ENCODE measurements at regions not wholly inside any gene's neighbourhood (a gene's known extent, or its start where the extent isn't known, plus 50 kb on each side); places are given as distances from the start of the nearest gene placed in this dataset.

DNA sequence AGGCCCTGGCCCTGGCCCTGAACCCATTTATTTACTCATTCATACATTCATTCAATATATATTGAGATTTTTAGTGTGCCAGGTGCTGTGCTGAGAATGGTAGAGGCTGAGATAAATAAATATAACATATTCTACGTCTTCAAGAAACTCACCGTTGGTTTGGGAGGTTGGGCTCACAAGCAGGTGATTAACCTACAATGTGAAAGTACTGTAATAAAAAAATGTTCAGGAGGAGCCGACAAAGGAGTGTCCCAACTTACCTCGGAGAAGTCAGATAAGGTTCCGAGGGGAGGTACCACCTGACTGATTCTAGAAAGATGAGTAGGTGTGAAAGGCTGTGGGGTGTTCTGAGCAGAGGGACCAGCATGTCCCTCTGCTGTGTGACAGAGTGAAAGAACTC lies 479.6 kb upstream of the KLF4 start:
- DNase-seq = no peak

DNA sequence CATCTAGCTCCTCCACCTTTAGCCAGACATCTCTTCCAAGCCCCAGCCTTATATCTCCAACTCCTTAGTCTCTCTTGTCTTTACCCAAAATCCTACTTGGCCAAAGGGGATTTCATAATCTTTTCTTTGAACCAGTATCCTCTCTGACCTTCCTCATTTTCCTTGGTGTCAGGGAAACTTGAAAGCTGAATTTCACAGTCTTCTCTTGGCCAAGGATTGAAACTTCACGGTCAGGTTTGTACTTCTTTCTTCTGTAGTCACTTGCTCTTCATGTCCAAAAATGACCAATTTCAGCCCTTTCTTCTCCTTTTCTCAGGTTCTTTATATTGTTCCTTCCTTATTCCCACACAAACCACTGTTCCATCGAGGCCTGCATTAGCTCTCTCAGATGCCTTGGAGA lies 473.7 kb upstream of the KLF4 start:
- DNase-seq = no peak

DNA sequence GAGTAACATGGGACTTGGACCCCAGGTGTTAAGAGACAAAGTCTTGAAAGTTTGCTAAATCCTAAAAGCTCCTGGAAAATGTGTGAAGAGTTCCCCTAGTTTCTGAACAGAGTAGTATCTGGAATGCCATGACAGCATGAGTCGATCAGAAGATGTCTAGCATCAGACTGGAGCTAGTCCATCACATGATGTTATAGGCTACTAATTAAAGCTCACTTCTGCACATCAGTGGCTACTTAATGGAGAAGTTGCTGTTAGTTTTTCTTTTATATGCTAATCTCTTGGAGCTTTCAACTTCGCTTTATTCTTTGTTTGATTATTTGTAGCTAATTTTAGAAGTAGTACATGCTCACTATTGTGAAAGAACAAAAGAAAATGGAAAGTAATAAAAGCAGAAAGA lies 471.3 kb upstream of the KLF4 start:
- no peak for DNase-seq

DNA sequence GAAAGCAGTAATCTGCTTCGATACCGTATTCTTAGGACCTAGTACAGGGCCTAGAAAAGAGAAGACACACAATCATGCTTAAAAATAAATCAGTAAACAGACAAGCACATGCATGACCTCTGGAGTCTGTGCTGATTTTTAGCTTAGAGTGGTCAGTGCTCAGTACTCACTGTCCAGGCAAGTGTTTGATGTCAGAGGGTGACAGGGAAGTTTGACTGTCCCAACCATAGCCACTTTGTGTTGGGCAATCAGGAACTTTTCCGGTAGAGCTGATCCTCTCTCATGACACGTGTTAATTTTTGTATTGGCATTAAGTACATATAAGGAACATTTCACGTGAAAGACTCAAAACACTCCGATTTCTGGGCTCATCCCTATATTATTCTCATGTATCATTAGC lies 464.7 kb upstream of the KLF4 start:
- no peak for DNase-seq

DNA sequence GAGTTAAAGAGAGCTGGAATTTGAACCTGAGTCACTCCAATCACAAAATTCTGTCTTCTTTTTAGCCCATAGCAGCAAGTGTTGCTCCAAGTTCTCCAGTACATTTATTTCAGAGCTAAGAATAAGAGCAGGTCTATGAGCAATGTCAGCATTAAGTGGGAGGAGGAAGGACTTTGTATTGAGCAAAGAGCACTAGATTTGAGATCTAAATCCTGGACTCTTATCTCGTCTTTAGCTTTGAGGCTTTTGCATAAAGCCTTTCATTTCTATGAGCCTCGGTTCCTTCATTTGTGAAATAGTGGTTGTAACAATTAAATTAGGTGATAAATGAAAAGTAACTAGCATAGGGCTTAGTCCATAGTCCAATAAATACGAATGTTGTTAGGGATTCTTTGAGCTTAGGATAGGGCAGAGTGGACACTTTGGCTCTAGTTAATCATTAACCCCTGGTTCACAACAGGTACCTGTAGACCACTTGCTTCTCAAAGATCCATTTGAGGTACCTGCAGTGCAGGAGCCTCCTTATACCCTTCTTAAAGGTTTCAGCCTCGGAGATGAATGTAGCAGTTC lies 464.1 kb upstream of the KLF4 start:
- no peak for DNase-seq

DNA sequence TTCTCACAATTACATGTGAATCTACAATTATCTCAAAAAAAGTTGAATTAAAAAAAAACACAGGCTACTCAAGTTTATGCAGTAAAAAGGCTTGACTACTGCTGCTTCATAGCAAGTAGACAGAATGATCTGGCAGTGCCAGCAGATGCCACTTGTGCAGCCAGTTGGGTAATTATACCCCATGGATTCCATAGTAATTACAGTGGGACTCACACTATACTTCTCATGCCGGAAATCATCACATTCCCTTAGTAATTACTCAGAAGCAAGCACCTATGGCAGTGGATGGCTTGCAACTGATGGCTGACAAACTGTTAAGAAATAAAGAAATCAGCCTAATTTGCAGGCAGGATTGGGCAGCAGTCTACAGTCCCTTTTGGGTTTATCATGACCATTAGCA lies 463.2 kb upstream of the KLF4 start:
- DNase-seq = no peak

DNA sequence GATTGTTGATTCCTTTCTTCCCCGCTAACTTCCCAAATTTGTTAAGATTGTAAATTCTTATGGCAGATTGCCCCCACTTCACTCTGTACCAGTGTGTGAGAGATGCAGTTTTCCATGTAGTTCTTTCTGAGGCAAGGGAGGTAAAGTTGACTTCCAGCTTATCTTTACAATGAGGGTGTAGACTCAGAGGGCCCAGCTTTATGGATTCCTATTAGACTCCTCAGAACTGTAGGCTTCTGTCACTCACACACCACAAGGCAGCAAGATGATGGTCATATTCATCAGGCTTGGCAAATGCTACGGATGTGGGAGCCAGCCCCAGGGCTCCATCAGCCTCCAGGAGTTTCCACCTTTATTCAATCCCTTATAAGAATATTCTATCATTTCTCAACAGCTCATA lies 461.9 kb upstream of the KLF4 start:
- DNase-seq = no peak

DNA sequence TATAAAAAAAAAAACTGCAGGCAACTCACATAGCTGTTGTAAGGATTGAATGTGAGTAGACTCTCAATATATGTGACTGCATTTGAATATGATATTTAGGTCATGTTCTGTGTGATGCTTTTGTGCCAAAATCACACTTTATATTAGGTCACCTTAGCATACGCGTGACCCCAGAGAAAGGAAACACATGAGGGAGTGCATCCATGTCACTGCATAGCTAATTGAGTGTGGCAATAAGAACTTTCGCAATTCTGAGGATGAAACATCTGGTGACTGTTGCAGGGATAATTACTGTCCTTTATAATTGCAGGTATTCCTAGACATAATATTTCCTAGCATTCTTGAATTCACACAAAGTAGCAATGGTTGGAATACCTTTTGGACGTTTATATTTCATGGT lies 459.5 kb upstream of the KLF4 start:
- no peak for DNase-seq

DNA sequence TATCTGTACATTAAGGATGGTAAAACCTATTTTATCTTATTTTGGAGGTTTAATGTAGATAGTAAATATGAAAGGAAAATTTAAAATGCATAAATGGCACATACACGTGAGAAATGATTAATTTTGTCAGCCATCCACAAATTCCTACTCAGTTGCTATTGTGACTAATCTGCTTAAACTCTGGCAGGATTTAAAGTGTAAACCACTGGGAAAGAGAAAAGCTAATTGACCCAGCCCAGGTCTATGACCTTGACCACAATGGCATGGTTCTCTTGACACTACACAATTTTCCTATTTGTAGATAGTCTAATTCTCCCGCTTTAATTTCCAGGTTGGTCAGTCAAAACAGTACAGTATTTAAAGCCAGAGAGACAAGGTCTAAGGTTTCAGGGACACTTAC lies 459.0 kb upstream of the KLF4 start:
- no peak for DNase-seq

DNA sequence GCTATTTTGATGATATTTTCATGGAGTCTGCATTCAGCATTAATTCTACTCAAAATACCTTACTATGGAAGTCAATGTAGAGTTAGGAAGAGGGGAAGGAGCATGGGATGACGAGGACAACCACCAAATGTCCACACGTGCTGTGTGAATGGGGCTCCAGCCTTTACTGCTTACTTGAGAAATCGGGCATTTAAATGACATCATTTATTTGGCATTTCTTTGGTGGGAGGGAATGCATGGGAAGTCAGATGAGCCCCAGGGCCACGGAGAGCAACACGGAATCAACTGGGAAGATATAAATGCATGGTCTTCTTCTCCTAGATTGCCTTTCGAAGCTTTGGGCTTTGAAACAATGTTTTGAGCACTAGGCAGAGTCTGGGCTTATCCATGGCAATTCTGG lies 458.5 kb upstream of the KLF4 start:
- no peak for DNase-seq

DNA sequence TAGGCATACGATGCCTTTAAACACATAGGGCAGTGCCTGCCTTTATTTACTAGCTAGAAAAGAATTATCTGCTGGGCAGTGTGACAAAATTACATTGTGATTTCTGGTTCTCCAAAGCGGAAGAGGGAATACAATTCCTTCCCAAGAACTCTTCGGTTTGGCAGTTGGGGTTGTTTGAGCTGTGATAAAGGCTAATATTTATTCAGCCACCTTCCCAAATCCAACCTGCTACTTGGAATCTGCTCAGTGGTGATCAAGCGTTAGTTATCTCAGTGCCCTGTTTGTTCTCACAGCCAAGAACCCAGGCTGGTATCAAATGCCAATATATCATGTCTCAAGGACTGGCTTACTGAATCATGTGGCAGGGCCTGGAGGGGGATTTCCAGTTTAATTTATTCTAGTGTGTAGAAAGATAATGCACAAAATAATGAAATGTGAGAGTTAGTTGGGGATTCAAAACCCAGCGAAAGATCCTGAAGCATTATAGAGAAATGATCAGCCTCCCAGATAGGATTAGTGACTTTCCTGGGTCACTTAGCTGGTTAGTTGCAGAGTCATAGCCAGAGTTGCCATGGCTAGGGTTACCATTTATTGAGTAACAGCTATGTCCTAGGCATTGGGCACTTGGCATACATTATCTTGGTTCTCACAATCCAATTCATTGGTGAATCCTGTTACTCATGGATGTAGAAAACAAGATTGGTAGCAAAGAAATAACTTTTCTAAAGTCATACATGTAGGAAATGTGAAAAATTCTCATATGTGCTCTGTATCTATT lies 457.0 kb upstream of the KLF4 start:
- DNase-seq = no peak

DNA sequence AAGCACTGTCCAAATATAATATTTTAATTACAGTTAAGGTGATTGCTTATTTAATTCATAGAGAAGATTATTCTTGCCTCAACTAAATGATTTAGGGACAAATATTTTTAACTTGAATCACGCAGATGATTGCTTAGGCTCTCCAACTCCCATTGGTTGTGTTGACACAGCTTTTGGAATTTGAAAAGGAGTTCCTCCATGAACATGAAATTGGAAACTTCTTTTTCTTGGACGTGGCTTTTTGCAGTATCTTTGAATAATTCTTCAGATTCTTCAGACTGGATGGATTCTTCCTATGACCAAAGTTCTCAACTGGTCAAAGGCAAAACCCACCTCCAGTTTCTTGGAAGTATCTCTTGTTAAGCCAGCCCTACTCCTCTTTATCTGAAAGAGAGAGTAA lies 456.4 kb upstream of the KLF4 start:
- DNase-seq = no peak

DNA sequence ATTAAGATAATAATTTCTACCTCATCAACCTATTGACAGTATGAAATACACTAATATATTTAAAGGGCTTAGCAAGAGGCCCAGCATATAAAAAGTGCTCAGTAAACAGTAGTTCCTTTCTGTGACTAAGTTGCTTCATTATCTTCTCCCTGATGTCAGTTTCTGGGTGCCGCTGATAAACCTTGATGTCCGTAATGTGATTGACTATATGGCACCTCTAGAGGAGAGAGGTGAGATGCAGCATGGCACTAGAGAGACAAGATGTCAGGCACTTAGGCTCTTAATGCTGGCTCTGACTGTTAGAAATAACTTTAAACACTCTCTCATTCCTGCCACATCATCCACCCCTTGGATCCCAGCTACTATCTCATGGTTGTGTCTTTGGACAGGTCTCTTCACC lies 455.9 kb upstream of the KLF4 start:
- no peak for DNase-seq

DNA sequence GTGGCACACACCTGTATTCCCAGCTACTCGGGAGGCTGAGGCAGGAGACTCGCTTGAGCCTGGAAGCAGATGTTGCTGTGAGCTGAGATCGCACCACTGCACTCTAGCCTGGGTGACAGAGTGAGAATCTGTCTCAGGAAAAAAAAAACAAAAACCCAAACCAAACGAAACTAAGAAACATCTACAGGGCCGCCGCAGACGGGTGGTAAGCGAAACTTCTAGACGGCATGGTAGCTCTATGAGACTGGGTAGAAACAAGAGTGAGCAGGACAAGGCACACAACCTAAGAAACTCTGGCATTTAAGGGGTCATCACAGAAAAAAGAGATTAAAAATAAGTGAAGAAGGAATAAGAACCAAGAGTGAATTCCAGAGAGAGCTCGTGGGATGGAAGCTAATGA lies 454.8 kb upstream of the KLF4 start:
- no peak for DNase-seq

DNA sequence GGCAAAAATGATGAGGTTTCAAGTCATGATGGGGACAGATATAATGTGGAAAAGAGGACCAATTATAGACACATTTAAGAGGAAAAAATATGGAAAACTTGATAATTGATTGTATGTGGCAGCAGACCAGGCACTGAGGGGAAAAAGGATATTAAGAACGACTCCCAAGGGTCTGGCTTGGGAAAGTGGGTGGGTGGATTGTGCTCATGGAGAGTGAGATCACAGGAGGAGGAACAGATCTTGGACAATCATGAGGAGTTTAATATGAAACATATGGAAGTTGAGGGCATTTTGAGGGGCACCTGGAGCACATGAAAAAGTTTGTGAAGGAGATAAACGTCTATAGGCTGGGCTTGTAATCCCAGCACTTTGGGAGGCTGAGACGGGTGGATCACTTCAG lies 454.3 kb upstream of the KLF4 start:
- no peak for DNase-seq

DNA sequence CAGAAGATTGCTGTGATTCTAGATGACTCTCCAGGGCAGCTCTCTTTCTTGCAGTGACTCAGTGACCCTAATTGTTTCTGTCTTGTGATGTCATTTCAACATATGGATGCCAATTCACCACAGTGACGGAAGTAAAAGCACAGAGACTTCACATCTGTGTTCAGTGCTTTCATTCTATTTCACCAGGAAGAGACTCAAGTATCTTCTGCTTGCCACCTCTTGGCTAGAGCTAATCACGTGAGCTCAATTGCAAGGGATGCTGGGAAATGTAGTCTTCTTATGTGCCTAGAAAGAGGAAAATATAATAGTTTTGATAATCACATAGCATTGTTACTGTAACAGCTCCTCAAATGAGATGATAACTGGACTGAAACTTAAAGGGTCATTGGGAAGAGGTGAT lies 453.3 kb upstream of the KLF4 start:
- no peak for DNase-seq

DNA sequence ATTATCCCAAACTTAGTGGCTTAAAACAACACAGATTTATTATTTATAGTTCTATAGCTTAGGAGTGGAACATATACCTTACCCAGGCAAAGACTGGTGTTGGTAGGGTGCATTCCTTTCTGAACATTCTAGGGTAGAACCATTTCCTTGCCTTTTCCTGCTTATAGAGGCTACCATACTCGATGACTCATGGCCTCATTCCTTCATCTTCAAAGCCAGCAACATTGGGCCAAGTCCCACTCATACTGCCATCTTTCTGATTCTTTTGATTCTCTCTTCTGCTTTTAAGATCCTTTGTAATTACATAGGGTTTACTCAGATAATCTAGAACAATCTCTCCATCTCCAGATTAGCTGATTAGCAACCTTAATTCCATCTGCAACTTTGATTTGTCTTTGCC lies 452.7 kb upstream of the KLF4 start:
- no peak for DNase-seq

DNA sequence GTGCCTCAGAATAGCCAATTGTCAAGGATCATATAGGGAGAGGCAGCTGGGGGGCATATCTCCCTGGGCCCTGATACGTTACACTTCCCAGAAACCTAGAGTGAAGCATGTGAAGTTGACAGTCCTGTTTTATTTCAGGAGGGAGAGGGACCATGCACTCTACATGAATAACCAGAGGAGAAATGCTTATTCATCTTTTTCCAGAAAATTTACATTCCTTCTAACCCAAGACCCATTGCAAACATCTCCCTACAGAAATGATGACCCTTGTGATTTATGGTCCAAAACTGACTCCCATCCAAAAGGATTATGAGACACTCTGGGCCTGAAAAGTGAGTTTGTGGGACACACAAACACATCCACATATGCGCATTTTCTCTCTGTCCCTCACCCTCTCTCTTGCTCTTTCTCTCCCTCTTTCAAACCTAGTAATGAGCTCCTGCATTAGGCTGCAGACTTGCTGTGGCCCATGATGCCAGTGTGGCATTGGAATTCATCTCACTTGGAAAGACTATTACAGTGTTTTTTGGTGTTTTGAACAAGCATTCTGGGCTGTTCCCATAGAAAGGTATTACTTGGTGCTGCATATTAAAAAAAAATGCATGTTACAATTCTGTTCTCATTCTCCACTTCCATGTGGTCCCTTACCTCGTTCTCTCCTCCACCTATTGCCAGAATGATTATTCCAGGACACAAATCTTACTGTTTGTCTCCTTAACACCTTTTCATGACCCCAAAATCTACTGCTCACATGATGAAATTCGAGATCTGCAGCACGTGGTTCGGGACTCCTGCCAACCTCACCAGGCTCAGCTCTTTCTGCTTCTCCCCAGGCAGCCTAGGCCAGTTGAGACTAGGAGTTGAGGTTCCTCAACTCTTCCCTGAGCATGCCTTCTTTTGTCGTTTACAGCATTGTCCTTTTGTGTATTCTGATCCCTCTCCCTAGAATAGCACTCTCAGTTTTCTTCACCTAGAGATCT lies 451.3 kb upstream of the KLF4 start:
- no peak for DNase-seq

DNA sequence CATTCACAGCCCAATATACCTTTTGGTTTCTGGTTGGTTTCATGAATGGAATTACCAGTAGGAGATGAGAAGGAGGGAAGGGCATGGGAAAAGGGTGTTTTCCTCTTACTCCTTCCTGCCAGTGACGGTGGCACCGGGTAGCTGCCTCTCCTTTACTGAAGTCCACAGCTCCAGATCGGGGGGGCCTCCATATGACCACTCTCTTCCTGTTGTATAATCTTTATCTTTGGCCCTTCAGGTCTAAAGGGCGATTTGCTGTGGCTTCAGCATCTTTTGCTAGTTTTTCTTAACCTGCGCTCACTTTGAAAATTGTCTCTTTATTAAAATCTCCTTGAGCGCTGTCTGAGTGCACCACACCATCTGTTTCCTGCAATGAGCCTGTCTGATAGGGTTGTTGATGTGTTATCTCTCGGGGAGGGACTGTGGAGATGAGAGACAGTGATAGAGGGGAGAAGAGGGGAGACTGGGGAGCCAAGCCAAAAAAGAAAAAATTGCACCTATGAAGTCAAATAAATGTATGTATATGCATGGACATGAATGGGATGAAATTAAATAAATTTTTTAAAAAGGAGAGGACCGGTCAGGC lies 449.3 kb upstream of the KLF4 start:
- DNase-seq = no peak

DNA sequence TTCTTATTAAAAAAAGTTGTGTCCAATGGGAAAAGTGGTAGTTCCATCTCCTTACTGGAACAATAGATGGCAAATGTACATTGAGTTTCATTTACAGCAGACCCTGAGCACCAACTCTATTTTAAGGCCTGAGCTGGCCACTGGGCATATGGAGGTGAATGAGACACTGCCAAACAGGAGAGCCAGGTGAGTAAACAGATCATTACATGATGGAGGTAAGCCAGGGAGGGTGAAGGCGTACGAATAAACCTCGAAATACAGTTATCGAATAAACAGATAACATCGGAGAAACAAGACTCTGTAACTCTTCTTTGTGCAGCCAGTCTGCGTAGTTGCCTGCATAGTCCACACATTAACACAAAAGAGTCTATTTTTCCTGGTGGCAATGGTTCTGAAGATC lies 446.4 kb upstream of the KLF4 start:
- DNase-seq = no peak

DNA sequence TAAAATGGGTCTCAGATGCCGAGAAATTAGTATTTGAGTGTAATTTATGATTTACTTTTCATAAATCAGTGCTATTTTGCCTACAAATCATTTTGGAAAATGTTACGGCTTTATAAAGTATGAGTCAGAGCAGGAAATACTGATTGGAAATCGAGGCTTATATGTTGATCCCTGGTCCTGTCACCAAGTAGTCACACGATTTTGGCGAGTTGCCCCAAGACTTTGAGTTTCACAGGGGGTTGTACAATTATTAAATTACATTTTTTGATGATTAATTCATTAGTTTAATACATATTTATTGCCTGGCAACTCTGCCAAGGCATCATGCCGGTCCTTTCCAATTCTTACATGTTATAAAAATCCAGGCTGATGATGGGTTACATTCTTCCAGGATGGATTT lies 443.9 kb upstream of the KLF4 start:
- no peak for DNase-seq

DNA sequence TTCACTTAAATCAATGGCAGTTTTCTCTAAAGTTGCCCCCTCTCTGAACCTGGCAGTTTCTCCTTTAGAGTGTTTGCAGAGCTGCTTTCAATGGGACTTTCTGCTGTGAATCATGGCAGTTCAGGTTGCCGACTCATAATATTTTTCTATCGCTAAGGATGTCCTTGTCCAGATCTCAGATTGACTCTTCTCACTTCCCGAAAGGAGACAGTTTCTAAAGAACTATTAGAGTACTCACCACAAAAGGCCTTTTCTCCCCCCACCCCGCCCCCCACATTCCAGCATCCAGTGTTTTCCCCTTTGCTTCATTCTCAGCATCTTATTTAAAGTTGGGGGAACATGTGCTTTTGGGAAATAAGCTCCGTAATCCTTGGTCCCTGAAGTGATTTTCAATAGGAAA lies 443.5 kb upstream of the KLF4 start:
- DNase-seq = no peak

DNA sequence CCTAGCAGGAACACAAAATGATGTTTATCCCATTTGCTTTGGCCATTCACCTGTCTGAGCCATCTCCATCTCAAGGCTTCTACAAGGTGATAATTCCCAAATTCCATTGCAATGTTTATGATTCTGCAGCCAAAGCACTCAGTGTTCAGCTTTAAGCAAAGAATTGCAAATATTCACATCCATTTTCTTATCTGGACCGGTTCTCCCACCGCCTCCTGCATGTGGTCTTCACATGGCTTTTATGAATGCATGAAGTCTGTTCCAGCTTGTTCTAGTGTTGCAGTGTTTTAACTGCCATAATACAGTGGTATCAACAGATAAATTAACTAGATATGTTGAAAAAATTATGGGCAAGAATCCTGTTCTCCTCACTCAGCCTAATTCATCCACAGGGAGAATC lies 443.0 kb upstream of the KLF4 start:
- DNase-seq = no peak

DNA sequence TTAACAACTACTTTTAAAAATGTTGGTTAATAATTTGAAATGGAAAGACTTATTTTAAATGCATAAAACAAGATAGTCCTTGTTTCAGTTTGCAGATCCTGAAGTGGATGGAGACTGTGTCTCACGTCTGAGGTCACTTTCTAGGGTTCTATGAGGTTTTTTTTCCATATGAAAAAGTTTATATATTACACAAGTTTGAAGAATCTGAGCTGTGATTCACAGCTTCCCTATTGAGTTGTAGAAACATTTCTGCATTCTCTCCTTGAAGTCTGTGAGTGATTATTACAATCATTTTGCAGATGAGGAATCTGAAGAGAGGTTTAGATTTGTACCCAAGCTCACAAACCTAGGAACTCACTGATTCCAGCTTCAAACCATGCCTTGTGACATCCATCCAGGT lies 442.5 kb upstream of the KLF4 start:
- no peak for DNase-seq

Data from CD4-positive, alpha-beta T cell treated with Interleukin-4 for 4 hours (primary cell).